Mesodermal cell (in vitro differentiated cells): ENCODE measurements at regions not wholly inside any gene's neighbourhood (a gene's known extent, or its start where the extent isn't known, plus 50 kb on each side); places are given as distances from the start of the nearest gene placed in this dataset.

Experiments used
- H3K27ac ChIP-seq: 2 replicates; pipeline ENCODE4 v1.7.0; 2013; ENCODE audit warnings: mild to moderate bottlenecking, low read depth, low read length, moderate library complexity; ENCODE audit not compliant: severe bottlenecking
- H3K36me3 ChIP-seq: 2 replicates; pipeline ENCODE4 v1.7.1; 2013; ENCODE audit warnings: mild to moderate bottlenecking, low read length, moderate library complexity; ENCODE audit not compliant: control insufficient read depth, insufficient read depth
- H3K4me1 ChIP-seq: one replicate; pipeline ENCODE4 v1.7.1; 2013; ENCODE audit warnings: mild to moderate bottlenecking, low read length; ENCODE audit not compliant: insufficient read depth, control insufficient read depth, poor library complexity, severe bottlenecking
- H3K4me3 ChIP-seq: 2 replicates; pipeline ENCODE4 v1.7.0; 2013; ENCODE audit warnings: low read length, control low read depth, mild to moderate bottlenecking; ENCODE audit not compliant: insufficient read depth, poor library complexity, severe bottlenecking; ENCODE audit errors: extremely low read depth
- H3K9me3 ChIP-seq: 2 replicates; pipeline ENCODE4 v1.7.1; 2013; ENCODE audit warnings: mild to moderate bottlenecking, low read length, moderate library complexity; ENCODE audit not compliant: control insufficient read depth
- WGBS, 2 experiments: methylation state at CpG; one replicate each; pipeline ENCODE4 v1.1.5; 2013; ENCODE audit warnings: missing lambda C conversion rate in 2 of 2; ENCODE audit not compliant: insufficient coverage in 2 of 2; 5-methylcytosine and 5-hydroxymethylcytosine counted together

DNA sequence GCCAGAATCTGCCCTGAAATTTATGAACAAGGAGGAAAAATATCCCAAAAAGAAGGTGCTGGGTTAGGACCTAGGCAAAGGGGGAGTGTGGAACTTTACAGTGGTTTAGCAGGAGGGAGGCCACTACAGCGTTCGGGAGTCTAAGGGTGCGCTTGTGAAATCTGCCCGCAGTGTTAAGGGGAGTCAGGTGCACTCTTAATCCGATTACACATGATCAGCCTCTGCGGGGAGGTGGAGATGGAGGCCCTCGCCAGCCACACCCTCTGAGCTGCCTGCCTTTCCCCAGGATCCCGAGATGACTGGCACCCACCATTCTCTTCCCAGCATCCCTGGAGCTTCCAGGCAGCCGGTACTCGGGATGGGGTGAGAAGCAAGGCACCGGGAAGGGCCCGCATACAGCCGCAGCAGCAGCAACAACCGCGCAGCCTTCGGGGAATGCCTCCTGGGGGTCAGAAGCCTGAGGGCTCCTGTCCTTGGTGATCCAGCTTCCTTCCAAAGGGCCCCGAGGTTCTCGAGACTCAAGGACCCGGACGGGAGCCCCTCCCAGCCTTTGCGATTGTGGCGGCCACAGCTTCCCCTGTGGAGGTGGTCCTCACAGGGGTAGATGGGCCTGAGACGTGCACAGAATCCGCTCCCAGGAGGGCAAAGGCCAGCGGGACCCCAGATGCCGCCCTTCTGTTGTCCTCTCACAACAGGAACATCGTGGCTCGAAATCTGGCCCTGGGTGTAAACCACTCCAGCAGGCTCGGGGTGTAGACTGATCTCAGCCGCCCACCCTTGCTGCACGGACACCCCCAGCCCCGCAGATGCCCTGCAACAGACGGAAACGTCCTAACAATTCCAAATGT lies 57.3 kb upstream of the CST7 start:
- H3K27ac ChIP-seq: no peak overlapping the region
- no peaks in the 10 kb centered on the region for H3K9me3 ChIP-seq
- H3K4me1 ChIP-seq: no peaks in the 10 kb centered on the region
- WGBS, 2 experiments: 94 to 97% methylated on average over 30 to 31 of the region's 34 CpGs
- H3K36me3 ChIP-seq: no peaks in the 10 kb centered on the region
- no peak overlapping the region for H3K4me3 ChIP-seq

DNA sequence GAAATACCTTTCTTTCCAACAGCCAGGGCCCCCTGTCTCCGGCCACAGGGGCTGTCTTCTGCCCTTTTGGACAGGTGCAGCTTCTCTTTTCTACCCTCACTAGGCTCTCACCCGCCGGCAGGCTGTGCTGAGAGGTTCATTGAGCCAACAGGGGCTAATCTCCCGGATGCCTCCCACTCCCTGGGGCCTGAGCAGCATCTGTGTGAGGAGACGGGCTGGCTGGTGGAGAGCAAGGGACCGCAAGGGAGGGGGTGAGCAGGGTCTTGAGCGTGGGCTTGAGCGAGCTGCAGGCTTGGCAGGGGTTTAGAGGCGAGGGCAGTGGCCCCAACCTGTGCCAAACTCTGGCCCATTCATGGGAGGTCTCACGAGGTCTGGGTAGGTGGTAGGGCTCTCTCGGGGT lies 56.5 kb upstream of the CST7 start:
- Histone ChIP-seq H3K9me3 (no peaks in the 10 kb centered on the region), H3K4me3 (no peak overlapping the region), H3K36me3 (no peaks in the 10 kb centered on the region), H3K4me1 (no peaks in the 10 kb centered on the region), H3K27ac (no peak overlapping the region)
- WGBS, 2 experiments: 95 to 100% methylated on average over 2 to 8 of the region's 11 CpGs

DNA sequence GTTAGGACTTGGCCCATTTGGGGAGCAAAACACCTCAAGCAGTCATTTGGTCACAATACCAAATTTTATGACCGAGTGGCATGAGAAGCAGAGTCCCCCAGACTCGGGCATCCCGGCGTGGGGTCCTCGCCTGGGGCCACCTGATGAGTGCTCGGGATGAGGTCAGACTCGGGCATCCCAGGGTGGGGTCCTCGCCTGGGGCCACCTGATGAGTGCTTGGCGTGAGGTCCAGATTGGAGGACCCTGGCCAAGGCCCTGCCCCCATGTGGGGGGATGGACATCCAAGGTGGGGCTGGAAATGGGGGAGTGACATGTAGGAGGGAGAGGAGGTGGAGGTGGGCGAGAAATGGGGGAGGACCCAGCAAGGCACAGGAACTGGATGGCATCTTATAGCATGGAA lies 56.1 kb upstream of the CST7 start:
- no peaks in the 10 kb centered on the region for H3K4me1 ChIP-seq
- H3K36me3 ChIP-seq: no peaks in the 10 kb centered on the region
- H3K9me3 ChIP-seq: no peaks in the 10 kb centered on the region
- no peak overlapping the region for H3K27ac ChIP-seq
- no peak overlapping the region for H3K4me3 ChIP-seq
- WGBS, 2 experiments: 76% methylated on average over 3 of the region's 10 CpGs; no CpG with 5 or more reads in 1 of the 2 experiments

DNA sequence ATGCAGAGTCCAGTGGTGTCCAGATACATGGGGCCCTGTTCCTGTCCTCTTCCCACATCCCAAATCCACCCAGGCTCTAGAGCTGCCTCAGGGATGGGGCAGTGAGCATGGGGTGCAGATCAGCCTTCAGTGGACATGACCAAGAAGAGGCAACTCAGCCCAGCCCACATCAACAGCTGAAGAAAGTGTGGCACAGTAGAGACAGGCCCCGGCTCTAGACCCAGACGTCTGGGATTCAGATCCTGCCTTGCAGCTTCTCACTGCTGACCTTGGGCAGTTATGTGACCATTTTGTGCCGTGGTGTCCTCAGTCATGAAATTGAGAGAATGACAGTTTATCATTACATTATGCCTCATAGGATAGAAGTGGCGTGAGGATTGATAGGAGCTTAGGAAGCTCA lies 54.6 kb upstream of the CST7 start:
- H3K36me3 ChIP-seq: no peaks in the 10 kb centered on the region
- H3K9me3 ChIP-seq: peaks cover 13% of the 10 kb centered on the region
- no peak overlapping the region for H3K4me3 ChIP-seq
- 71 to 92% methylated on average over 1 to 2 of the region's 4 CpGs for WGBS, 2 experiments
- H3K27ac ChIP-seq: no peak overlapping the region
- H3K4me1 ChIP-seq: no peaks in the 10 kb centered on the region

DNA sequence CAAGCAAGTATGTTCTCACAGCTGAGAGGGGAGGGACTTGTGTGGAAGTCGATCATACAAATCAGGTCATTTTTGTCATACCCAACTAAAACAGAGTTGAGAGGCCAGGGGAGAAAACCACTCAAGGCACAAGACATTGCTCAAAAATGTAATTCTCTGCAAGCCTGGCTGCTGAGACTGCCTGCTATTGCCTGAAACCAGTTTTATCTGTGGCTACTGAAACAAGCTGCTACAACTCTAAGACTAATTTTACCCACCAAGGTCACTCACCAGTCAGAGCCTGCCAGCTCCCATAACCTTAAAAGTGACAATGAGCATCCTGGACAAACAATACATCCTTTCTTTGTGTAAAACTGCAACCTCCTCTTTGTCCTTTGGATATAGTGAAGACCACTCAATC lies 54.1 kb upstream of the CST7 start:
- Histone ChIP-seq H3K36me3 (no peaks in the 10 kb centered on the region), H3K4me3 (no peak overlapping the region), H3K9me3 (peaks cover 18% of the 10 kb centered on the region), H3K27ac (no peak overlapping the region), H3K4me1 (no peaks in the 10 kb centered on the region)
- 83% methylated on average over 1 of the region's 1 CpG; no CpG with 5 or more reads in 1 of the 2 experiments for WGBS, 2 experiments

DNA sequence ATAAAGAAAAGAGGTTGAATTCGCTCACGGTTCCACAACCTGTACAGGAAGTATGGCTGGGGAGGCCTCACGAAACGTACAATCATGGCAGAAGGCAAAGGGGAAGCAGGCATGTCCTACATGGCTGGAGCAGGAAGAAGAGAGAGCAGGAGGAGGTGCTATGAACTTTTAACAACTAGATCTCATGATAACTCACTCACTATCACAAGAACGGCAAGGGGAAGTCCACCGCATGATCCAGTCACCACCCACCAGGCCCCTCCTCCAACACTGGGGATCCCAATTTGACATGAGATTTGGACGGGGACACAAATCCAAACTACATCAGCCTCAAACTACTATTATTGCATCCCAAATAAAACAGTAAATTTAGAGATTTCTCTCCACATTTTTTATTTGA lies 53.6 kb upstream of the CST7 start:
- H3K36me3 ChIP-seq: no peaks in the 10 kb centered on the region
- H3K4me3 ChIP-seq: no peak overlapping the region
- no peaks in the 10 kb centered on the region for H3K4me1 ChIP-seq
- WGBS, 2 experiments: 86 to 92% methylated on average over 5 to 6 of the region's 7 CpGs
- H3K9me3 ChIP-seq: peaks cover 20% of the 10 kb centered on the region
- no peak overlapping the region for H3K27ac ChIP-seq

DNA sequence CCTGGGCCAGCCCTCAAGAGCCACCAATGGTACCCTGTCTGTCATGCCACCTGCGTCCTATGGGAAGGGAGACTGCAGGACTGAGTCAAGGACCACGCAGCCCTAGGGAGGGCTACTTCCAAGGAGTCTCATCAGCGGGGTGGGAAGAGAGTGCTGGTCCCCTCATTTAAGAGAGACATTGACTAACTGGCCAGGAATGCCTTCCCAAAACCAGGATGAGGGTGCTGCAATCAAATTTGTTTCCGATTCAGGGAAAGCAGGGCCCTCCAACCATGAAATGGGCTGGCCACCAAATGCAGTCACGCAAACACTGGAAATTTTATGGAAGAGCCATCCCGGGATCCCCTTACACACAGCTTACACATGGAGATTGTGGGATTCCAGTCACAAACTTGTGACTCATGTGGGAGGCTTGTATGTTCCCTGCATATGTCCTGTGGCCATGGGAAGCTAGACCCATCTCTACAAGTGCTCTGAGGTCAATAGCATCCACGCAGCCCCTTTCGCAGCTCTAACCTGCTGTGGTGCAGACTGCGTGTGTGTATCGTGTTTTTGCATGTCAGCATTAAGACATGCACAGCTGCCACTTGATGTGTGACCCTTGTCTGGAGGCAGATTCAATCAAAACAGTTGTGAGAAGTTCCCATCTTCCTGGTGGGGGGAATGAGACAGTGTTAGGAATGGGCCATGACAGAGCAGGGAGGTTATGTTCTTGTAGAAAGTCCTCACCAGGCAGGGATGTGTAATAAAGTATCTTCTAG lies 53.0 kb upstream of the CST7 start:
- Histone ChIP-seq H3K4me3 (no peak overlapping the region), H3K27ac (no peak overlapping the region), H3K36me3 (no peaks in the 10 kb centered on the region), H3K9me3 (peaks cover 20% of the 10 kb centered on the region), H3K4me1 (no peaks in the 10 kb centered on the region)
- 94% methylated on average over 10 of the region's 10 CpGs for WGBS, 2 experiments

DNA sequence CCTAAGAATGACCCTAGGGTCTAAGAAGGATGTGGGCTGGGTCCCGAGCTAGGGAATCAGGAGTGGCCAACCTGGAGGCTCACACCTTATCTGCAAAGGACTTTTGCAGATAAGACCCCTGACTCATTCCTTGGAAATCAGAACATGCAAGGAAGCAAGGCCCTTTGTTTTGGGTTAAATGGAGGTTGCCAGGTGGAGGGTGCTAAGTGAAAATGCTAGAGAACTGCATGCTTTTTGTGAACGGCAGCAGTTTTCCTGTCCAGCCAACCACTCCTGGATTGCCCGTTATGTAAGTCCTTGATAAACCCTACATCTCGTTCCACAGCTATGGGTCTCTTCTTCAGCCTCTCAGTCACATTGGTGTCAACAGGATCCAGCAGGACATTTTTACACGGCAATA lies 52.1 kb upstream of the CST7 start:
- H3K4me3 ChIP-seq: no peak overlapping the region
- no peaks in the 10 kb centered on the region for H3K4me1 ChIP-seq
- peaks cover 20% of the 10 kb centered on the region for H3K9me3 ChIP-seq
- no peaks in the 10 kb centered on the region for H3K36me3 ChIP-seq
- 59 to 60% methylated on average over 4 of the region's 5 CpGs for WGBS, 2 experiments
- no peak overlapping the region for H3K27ac ChIP-seq

DNA sequence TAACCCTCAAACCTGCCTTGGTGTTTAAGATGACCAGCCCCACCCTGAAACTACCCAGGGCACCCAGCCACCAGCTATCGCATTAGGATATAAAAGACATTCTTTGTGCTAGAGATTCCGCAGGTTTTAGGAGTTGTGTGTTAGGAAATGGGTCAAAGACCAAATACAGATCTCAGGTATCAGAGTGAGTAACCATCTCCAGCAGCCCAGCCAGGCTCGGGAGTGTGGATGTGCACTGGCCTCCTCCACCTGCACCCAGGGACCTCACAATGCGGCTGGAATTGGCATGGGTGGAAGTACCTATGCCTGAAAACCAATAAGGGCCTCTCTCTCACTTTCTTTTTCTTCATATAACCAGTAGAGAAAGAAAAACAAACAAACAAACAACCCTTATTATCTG lies 51.1 kb upstream of the CST7 start:
- H3K4me1 ChIP-seq: no peaks in the 10 kb centered on the region
- H3K27ac ChIP-seq: no peak overlapping the region
- H3K4me3 ChIP-seq: no peak overlapping the region
- H3K9me3 ChIP-seq: peaks cover 20% of the 10 kb centered on the region
- WGBS, 2 experiments: 88 to 100% methylated on average over 1 to 2 of the region's 4 CpGs
- no peaks in the 10 kb centered on the region for H3K36me3 ChIP-seq

DNA sequence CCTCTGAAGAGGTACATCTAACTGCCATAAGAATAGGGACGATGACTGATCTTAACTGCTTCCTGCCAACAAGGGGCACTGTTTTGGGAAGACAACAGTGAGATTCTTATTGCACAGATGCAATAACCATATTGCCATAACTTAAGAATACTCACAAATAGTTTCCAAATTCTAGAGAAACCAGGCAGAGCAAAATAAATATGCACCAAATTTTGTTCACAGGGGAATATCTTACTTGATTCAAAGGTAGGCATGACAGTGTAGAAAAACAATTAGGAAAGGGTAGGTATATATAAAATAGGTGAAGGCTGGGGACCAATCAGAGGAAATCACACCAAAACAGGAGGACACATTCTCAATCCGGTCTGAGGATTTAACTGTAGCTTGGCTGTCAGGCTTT lies 49.9 kb upstream of the CST7 start:
- no peak overlapping the region for H3K4me3 ChIP-seq
- no peaks in the 10 kb centered on the region for H3K36me3 ChIP-seq
- peaks cover 20% of the 10 kb centered on the region for H3K9me3 ChIP-seq
- H3K27ac ChIP-seq: no peak overlapping the region
- H3K4me1 ChIP-seq: no peaks in the 10 kb centered on the region
- WGBS, 2 experiments: 75 to 93% methylated on average over 1 to 2 of the region's 2 CpGs
